Fibroblast of mammary gland (primary cell): ENCODE measurements at regions not wholly inside any gene's neighbourhood (a gene's known extent, or its start where the extent isn't known, plus 50 kb on each side); places are given as distances from the start of the nearest gene placed in this dataset.

Experiments
- DNase-seq: peaks from one replicate; pipeline ENCODE4 v3.0.0-alpha.2; 2010; ENCODE audit warnings: low read depth
- H3K4me3 ChIP-seq: 2 replicates; pipeline ENCODE4 v1.5.1; 2011; ENCODE audit warnings: low read depth, mild to moderate bottlenecking, low read length, moderate library complexity; ENCODE audit not compliant: control insufficient read depth
- CTCF ChIP-seq: conservative IDR thresholded peaks from 2 replicates; pipeline ENCODE4 v1.5.1; 2011; ENCODE audit warnings: low read depth, low read length, inconsistent platforms; ENCODE audit not compliant: control insufficient read depth, insufficient read depth

GRCh38 chr10:31188792-31189406 is 130.1 kb upstream of the ZEB1 start:
- no peak for TF ChIP-seq CTCF
- H3K4me3 ChIP-seq = no peak overlapping the region

GRCh38 chr10:31190488-31190887 is 128.5 kb upstream of the ZEB1 start:
- DNase-seq = no peak
- TF ChIP-seq CTCF = no peak
- H3K4me3 ChIP-seq = no peak overlapping the region

More at GRCh38 chr10:31188792-31189406, 130.1 kb upstream of the ZEB1 start:
- DNase-seq = peak; percentile 57

- no peak for TF ChIP-seq CTCF
- DNase-seq = no peak
- no peak overlapping the region for H3K4me3 ChIP-seq
Measured at GRCh38 chr10:31192475-31192874, 126.5 kb upstream of the ZEB1 start.

GRCh38 chr10:31194986-31195385 is 124.0 kb upstream of the ZEB1 start:
- H3K4me3 ChIP-seq = no peak overlapping the region
- TF ChIP-seq CTCF = no peak
- no peak for DNase-seq

- TF ChIP-seq CTCF = no peak
- H3K4me3 ChIP-seq = no peak overlapping the region
- peak; percentile 45 for DNase-seq
Measured at GRCh38 chr10:31197886-31198285, 121.1 kb upstream of the ZEB1 start.

GRCh38 chr10:31204090-31204489 is 114.9 kb upstream of the ZEB1 start:
- no peak overlapping the region for H3K4me3 ChIP-seq
- no peak for TF ChIP-seq CTCF
- DNase-seq = peak; percentile 40

- peak; percentile 24 for DNase-seq
- TF ChIP-seq CTCF = no peak
- H3K4me3 ChIP-seq = no peak overlapping the region
Measured at GRCh38 chr10:31207636-31208035, 111.4 kb upstream of the ZEB1 start.
